ENCODE measurements at regions not wholly inside any gene's neighbourhood (a gene's known extent, or its start where the extent isn't known, plus 50 kb on each side); places are given as distances from the start of the nearest gene placed in this dataset.
"Not testable (repeated sequence)": the region's sequence is repeated elsewhere in the genome, so short reads cannot be mapped to it uniquely, and the experiment has no call there.

DNA sequence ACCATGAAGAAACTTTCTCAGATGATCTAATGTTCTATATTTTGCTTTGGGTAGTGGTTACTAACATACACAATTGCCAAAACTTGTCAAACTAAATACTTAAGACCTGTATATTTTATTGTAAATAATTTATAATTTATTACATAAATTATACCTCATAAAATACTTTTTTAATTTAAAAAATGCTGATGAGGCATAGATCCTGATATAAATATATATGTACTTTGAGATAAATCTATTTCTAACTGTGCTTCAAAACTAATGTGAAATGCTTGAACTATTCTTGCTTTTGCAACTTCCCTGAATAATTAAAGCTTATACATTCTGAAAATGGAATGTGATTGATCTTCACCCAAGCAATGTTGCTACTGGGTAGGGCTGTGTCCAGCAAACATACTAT, 568.8 kb downstream of the INSC start:
- H3K9me3 ChIP-seq (ENCODE audit: insufficient read depth, low read depth, low read length) = no peaks in the 10 kb centered on the region
- no peak overlapping the region for H2AFZ ChIP-seq (ENCODE audit: low read length)
- H4K20me1 ChIP-seq (ENCODE audit: insufficient read depth, low read length, poor library complexity, severe bottlenecking) = no peaks in the 10 kb centered on the region
- no peaks in the 10 kb centered on the region for H3K9me2 ChIP-seq (replicated peaks; ENCODE audit: low read depth, low read length)
- H3K9ac ChIP-seq (ENCODE audit: low read depth, low read length, poor library complexity, severe bottlenecking) = no peak overlapping the region
- no peak overlapping the region for H3K4me3 ChIP-seq (ENCODE audit: low read length, poor library complexity, severe bottlenecking)
- H3K27me3 ChIP-seq (ENCODE audit: insufficient read depth, low read length, poor library complexity, severe bottlenecking) = no peaks in the 10 kb centered on the region
- no peaks in the 10 kb centered on the region for H3K79me2 ChIP-seq (ENCODE audit: insufficient read depth, low read length)
- H3K4me2 ChIP-seq (ENCODE audit: low read depth, low read length, poor library complexity, severe bottlenecking) = no peak overlapping the region
- TF ChIP-seq EZH2phosphoT487 (IDR thresholded peaks at IDR 0.05; ENCODE audit: borderline replicate concordance) = no peak
- TF ChIP-seq, protein P1, sequence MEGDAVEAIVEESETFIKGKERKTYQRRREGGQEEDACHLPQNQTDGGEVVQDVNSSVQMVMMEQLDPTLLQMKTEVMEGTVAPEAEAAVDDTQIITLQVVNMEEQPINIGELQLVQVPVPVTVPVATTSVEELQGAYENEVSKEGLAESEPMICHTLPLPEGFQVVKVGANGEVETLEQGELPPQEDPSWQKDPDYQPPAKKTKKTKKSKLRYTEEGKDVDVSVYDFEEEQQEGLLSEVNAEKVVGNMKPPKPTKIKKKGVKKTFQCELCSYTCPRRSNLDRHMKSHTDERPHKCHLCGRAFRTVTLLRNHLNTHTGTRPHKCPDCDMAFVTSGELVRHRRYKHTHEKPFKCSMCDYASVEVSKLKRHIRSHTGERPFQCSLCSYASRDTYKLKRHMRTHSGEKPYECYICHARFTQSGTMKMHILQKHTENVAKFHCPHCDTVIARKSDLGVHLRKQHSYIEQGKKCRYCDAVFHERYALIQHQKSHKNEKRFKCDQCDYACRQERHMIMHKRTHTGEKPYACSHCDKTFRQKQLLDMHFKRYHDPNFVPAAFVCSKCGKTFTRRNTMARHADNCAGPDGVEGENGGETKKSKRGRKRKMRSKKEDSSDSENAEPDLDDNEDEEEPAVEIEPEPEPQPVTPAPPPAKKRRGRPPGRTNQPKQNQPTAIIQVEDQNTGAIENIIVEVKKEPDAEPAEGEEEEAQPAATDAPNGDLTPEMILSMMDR (conservative IDR thresholded peaks at IDR 0.05; ENCODE audit: low read length) = no peak
- H3K4me1 ChIP-seq (ENCODE audit: insufficient read depth, low read length, poor library complexity, severe bottlenecking) = no peaks in the 10 kb centered on the region
- no peaks in the 10 kb centered on the region for H3K36me3 ChIP-seq (ENCODE audit: insufficient read depth, low read length)
- H3F3A ChIP-seq (ENCODE audit: low read depth) = no peaks in the 10 kb centered on the region

DNA sequence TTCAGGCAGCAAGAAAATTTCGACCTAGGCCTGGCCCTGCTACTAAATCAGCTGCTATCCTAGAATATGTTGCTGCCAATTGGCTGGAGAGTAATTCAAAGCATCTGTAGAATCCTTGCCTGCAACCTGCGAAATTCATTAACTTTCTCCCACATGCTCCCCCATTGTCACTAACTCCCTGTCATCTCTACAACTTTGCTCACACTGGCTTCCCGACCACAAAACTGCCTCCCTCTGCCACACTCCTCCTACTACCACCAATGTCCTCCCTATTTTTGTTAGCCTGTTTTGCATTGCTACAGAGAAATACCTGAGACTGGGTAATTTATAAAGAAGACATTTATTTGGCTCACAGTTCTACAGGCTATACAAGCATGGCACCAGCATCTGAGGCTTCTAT, 570.6 kb downstream of the INSC start:
- Histone ChIP-seq H3K9ac (ENCODE audit: low read depth, low read length, poor library complexity, severe bottlenecking) (no peak overlapping the region), H3F3A (ENCODE audit: low read depth) (no peaks in the 10 kb centered on the region), H3K4me3 (ENCODE audit: low read length, poor library complexity, severe bottlenecking) (no peak overlapping the region), H3K27me3 (ENCODE audit: insufficient read depth, low read length, poor library complexity, severe bottlenecking) (no peaks in the 10 kb centered on the region), H3K4me2 (ENCODE audit: low read depth, low read length, poor library complexity, severe bottlenecking) (no peak overlapping the region), H3K79me2 (ENCODE audit: insufficient read depth, low read length) (no peaks in the 10 kb centered on the region), H2AFZ (ENCODE audit: low read length) (no peak overlapping the region), H3K36me3 (ENCODE audit: insufficient read depth, low read length) (no peaks in the 10 kb centered on the region), H3K9me3 (ENCODE audit: insufficient read depth, low read depth, low read length) (no peaks in the 10 kb centered on the region), H3K4me1 (ENCODE audit: insufficient read depth, low read length, poor library complexity, severe bottlenecking) (no peaks in the 10 kb centered on the region), H4K20me1 (ENCODE audit: insufficient read depth, low read length, poor library complexity, severe bottlenecking) (no peaks in the 10 kb centered on the region), H3K9me2 (replicated peaks; ENCODE audit: low read depth, low read length) (no peaks in the 10 kb centered on the region)
- TF ChIP-seq, protein P1 (conservative IDR thresholded peaks at IDR 0.05; ENCODE audit: low read length) = no peak

DNA sequence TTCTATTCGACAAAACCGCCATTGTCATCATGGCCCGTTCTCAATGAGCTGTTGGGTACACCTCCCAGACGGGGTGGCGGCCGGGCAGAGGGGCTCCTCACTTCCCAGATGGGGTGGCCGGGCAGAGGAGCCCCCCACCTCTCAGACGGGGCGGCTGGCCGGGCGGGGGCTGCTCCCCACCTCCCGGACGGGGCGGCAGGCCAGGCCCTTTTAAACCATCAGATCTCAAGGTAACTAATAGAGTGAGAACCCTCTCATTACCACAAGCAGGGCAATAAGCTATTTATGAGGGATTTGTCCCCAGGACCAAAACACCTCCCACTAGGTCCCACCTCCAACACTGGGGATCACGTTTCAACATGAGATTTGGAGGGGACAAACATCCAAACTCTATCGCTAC, 571.5 kb downstream of the INSC start:
- not testable (repeated sequence) for H3K36me3 ChIP-seq (ENCODE audit: insufficient read depth, low read length); H3K4me2 ChIP-seq (ENCODE audit: low read depth, low read length, poor library complexity, severe bottlenecking); H3K79me2 ChIP-seq (ENCODE audit: insufficient read depth, low read length); H3K9me3 ChIP-seq (ENCODE audit: insufficient read depth, low read depth, low read length); H3K4me3 ChIP-seq (ENCODE audit: low read length, poor library complexity, severe bottlenecking); H3F3A ChIP-seq (ENCODE audit: low read depth); H2AFZ ChIP-seq (ENCODE audit: low read length); H3K9me2 ChIP-seq (replicated peaks; ENCODE audit: low read depth, low read length); H3K9ac ChIP-seq (ENCODE audit: low read depth, low read length, poor library complexity, severe bottlenecking); H4K20me1 ChIP-seq (ENCODE audit: insufficient read depth, low read length, poor library complexity, severe bottlenecking); H3K27me3 ChIP-seq (ENCODE audit: insufficient read depth, low read length, poor library complexity, severe bottlenecking); H3K4me1 ChIP-seq (ENCODE audit: insufficient read depth, low read length, poor library complexity, severe bottlenecking)

DNA sequence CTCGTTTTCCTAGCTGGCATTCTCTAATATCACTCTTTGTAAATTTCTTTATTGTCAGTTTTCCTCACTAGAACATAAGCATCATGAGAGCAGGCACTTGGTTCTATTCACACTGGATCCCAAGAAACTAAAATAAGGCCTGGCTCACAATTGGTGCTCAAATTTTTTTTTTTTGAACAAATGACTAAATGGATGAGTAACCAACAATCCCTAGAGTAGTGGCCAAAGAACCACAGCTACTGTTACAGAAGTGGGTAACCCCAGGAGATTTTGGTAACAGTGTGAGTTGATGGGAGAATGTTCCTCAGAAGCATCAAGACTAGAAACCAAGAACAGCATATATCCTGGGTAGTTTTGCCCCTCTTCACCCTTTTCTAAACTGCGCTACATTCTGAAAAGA, 572.6 kb downstream of the INSC start:
- H3K4me2 ChIP-seq (ENCODE audit: low read depth, low read length, poor library complexity, severe bottlenecking) = no peak overlapping the region
- H3K27me3 ChIP-seq (ENCODE audit: insufficient read depth, low read length, poor library complexity, severe bottlenecking) = no peaks in the 10 kb centered on the region
- no peaks in the 10 kb centered on the region for H3K36me3 ChIP-seq (ENCODE audit: insufficient read depth, low read length)
- H3K9me3 ChIP-seq (ENCODE audit: insufficient read depth, low read depth, low read length) = no peaks in the 10 kb centered on the region
- H3K9ac ChIP-seq (ENCODE audit: low read depth, low read length, poor library complexity, severe bottlenecking) = no peak overlapping the region
- no peaks in the 10 kb centered on the region for H3K79me2 ChIP-seq (ENCODE audit: insufficient read depth, low read length)
- H4K20me1 ChIP-seq (ENCODE audit: insufficient read depth, low read length, poor library complexity, severe bottlenecking) = no peaks in the 10 kb centered on the region
- no peak for TF ChIP-seq EZH2phosphoT487 (IDR thresholded peaks at IDR 0.05; ENCODE audit: borderline replicate concordance)
- TF ChIP-seq, protein P1 (conservative IDR thresholded peaks at IDR 0.05; ENCODE audit: low read length) = no peak
- H3K4me3 ChIP-seq (ENCODE audit: low read length, poor library complexity, severe bottlenecking) = no peak overlapping the region
- H3K9me2 ChIP-seq (replicated peaks; ENCODE audit: low read depth, low read length) = no peaks in the 10 kb centered on the region
- H3K4me1 ChIP-seq (ENCODE audit: insufficient read depth, low read length, poor library complexity, severe bottlenecking) = no peaks in the 10 kb centered on the region
- no peak overlapping the region for H2AFZ ChIP-seq (ENCODE audit: low read length)
- no peaks in the 10 kb centered on the region for H3F3A ChIP-seq (ENCODE audit: low read depth)
